Gastroesophageal sphincter (tissue), 3 donors: ENCODE measurements at regions not wholly inside any gene's neighbourhood (a gene's known extent, or its start where the extent isn't known, plus 50 kb on each side); places are given as distances from the start of the nearest gene placed in this dataset.

Experiments
- EP300 ChIP-seq: sonication (generic); formaldehyde crosslinking; IDR thresholded peaks from one replicate; pipeline ENCODE4 v1.6.1; 2017; ENCODE audit warnings: antibody characterized with exemption, mild to moderate bottlenecking
- POLR2AphosphoS5 ChIP-seq: sonication (generic); formaldehyde crosslinking; IDR thresholded peaks from one replicate; pipeline ENCODE4 v1.6.1; 2017; ENCODE audit warnings: antibody characterized with exemption
- TF ChIP-seq, protein P1 (sequence below), 4 experiments: fragments of 200-600 bp in 2 of 4; fragments of 450-650 bp in 2 of 4; sonication (generic) in 1 of 4; IDR thresholded peaks; one replicate each; pipeline ENCODE4 v1.5.1; 2017 to 2019; ENCODE audit warnings: antibody characterized with exemption in 4 of 4, mild to moderate bottlenecking in 2 of 4, moderate library complexity in 2 of 4

DNA sequence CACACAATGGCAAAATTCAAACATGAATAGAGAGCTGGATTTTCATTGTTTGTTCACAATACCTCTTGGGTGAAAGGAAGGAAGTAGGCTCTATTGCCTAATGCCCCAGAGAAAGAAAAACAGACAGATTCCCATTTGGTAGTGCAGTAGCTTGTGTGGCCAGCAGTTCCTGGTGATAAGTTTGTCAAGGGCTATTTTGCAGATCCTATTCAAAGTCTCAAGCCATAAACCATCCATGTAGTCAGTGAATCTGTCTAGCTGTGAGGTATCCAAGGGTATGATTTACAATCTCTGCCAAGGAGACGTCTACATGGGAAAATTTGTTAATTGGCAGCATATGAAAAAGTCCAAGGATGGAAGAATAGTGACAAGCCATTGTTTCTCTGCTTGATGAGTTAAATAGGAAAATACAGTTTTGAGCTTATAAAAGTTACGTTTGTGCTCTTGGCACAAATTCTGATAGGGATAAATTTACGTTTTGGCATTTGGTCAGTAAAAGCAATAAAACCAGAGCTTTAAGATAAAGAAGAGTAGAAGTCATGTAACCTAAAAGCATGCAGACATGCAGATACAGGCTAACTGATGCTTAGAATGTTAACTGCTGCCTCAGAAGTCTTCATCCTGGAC lies 269.1 kb downstream of the GATA3 start:
- TF ChIP-seq, protein P1, sequence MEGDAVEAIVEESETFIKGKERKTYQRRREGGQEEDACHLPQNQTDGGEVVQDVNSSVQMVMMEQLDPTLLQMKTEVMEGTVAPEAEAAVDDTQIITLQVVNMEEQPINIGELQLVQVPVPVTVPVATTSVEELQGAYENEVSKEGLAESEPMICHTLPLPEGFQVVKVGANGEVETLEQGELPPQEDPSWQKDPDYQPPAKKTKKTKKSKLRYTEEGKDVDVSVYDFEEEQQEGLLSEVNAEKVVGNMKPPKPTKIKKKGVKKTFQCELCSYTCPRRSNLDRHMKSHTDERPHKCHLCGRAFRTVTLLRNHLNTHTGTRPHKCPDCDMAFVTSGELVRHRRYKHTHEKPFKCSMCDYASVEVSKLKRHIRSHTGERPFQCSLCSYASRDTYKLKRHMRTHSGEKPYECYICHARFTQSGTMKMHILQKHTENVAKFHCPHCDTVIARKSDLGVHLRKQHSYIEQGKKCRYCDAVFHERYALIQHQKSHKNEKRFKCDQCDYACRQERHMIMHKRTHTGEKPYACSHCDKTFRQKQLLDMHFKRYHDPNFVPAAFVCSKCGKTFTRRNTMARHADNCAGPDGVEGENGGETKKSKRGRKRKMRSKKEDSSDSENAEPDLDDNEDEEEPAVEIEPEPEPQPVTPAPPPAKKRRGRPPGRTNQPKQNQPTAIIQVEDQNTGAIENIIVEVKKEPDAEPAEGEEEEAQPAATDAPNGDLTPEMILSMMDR (IDR thresholded peaks at IDR 0.05): no peak
- no peak for TF ChIP-seq POLR2AphosphoS5
- TF ChIP-seq EP300: no peak
